ENCODE measurements at regions not wholly inside any gene's neighbourhood (a gene's known extent, or its start where the extent isn't known, plus 50 kb on each side); places are given as distances from the start of the nearest gene placed in this dataset.

DNA sequence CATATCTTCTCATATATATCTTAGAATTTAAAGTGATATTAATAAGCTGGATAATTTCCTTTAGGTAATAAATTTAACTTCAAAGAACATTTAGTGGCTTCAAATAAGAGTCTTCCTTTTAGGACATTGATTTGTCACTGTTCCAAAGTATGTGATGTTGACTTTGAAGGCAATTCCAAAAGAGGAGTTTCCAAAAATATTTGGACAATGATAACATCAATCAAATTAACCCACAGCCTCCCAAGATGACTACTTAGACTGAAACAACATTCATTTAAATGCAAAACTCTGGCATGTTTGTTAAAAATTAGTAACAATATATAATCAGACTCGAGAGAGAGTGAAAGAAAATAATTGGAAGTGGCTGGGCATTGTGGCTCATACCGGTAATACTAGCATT, 211.1 kb downstream of the OGFRL1 start:
- Histone ChIP-seq H3K4me3 (replicated peaks in 1 of 2; ENCODE audit: low read depth in 1 of 2, low read length in 2 of 2) (no peak overlapping the region), H3K9me3 (ENCODE audit: control insufficient read depth in 1 of 2, insufficient read depth in 1 of 2, low read depth in 1 of 2, low read length in 2 of 2) (no peaks in the 10 kb centered on the region), H3K36me3 (ENCODE audit: control insufficient read depth in 1 of 2, insufficient read depth in 2 of 2, low read length in 2 of 2) (no peaks in the 10 kb centered on the region), H3K27me3 (ENCODE audit: insufficient read depth, low read length) (no peaks in the 10 kb centered on the region), H3K9me2 (ENCODE audit: insufficient read depth) (no peaks in the 10 kb centered on the region), H3K9ac (ENCODE audit: low read length) (no peak overlapping the region), H3K4me2 (ENCODE audit: low read length) (no peak overlapping the region), H3K27ac (ENCODE audit: low read depth, low read length) (no peak overlapping the region), H3K4me1 (ENCODE audit: control insufficient read depth in 1 of 2, insufficient read depth in 2 of 2, low read length in 2 of 2) (peaks cover 0 to 5% of the 10 kb centered on the region in 2 experiments; a peak in 1 of 4 replicates), H3K79me2 (ENCODE audit: insufficient read depth, low read length) (no peaks in the 10 kb centered on the region), H2AFZ (ENCODE audit: low read depth, low read length, poor library complexity, severe bottlenecking) (no peak overlapping the region), H4K20me1 (ENCODE audit: insufficient read depth) (no peaks in the 10 kb centered on the region)
- ChIA-PET RAD21 (ENCODE audit: low non-redundant PET in 1 of 2, low total read pairs in 2 of 2, uncharacterized antibody in 2 of 2, unreplicated experiment in 2 of 2) (no interaction called here), POLR2A (no interaction called here), CTCF (no interaction called here)
- DNase-seq (ENCODE audit: low read depth, low spot score) (no peak), ATAC-seq (no peak)
- no TSS peak for BruUV-seq (replicated peaks)
- TF ChIP-seq EGR1 (IDR thresholded peaks at IDR 0.05; ENCODE audit: low read depth) (no peak), EZH2 (IDR thresholded peaks at IDR 0.05) (no peak), ZFX (IDR thresholded peaks at IDR 0.05) (no peak), CBX3 (IDR thresholded peaks at IDR 0.05; ENCODE audit: low read depth) (no peak), SIN3A (IDR thresholded peaks at IDR 0.05; ENCODE audit: low read depth) (no peak), RAD21 (IDR thresholded peaks at IDR 0.05; ENCODE audit: low read depth) (no peak), POLR2AphosphoS5 (IDR thresholded peaks at IDR 0.05; ENCODE audit: low read depth, low read length) (no peak)
- TF ChIP-seq, protein P1, sequence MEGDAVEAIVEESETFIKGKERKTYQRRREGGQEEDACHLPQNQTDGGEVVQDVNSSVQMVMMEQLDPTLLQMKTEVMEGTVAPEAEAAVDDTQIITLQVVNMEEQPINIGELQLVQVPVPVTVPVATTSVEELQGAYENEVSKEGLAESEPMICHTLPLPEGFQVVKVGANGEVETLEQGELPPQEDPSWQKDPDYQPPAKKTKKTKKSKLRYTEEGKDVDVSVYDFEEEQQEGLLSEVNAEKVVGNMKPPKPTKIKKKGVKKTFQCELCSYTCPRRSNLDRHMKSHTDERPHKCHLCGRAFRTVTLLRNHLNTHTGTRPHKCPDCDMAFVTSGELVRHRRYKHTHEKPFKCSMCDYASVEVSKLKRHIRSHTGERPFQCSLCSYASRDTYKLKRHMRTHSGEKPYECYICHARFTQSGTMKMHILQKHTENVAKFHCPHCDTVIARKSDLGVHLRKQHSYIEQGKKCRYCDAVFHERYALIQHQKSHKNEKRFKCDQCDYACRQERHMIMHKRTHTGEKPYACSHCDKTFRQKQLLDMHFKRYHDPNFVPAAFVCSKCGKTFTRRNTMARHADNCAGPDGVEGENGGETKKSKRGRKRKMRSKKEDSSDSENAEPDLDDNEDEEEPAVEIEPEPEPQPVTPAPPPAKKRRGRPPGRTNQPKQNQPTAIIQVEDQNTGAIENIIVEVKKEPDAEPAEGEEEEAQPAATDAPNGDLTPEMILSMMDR (IDR thresholded peaks at IDR 0.05 in 2 of 3, conservative IDR thresholded peaks at IDR 0.05 in 1 of 3; ENCODE audit: borderline replicate concordance in 1 of 3, insufficient read depth in 1 of 3, low read depth in 2 of 3, low read length in 2 of 3) = no peak
- TF ChIP-seq, protein P2, sequence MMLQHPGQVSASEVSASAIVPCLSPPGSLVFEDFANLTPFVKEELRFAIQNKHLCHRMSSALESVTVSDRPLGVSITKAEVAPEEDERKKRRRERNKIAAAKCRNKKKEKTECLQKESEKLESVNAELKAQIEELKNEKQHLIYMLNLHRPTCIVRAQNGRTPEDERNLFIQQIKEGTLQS (IDR thresholded peaks at IDR 0.05) = no peak
- intact Hi-C loops (cut with micrococcal nuclease) = no loop called here

DNA sequence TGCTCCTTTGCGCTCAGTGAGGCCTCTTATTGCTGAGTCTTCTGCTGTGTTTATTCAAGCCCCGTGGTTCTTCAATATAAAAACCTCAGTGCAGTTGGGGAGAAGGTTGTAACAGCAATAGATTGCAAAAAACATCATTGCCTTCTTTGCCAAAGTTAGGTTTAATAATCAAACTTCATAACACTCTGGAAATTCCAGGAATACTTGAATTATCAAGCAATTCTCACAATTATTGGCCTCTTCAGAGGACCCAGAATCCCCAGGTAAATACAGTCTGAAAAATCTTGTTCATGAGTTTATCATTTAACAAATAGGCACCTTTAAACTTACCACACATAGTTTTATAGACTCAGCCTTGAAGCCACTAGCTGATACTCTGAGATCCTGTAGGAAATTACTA, 213.6 kb downstream of the OGFRL1 start:
- Histone ChIP-seq H3K36me3 (ENCODE audit: control insufficient read depth in 1 of 2, insufficient read depth in 2 of 2, low read length in 2 of 2) (no peaks in the 10 kb centered on the region), H3K79me2 (ENCODE audit: insufficient read depth, low read length) (no peaks in the 10 kb centered on the region), H3K4me1 (ENCODE audit: control insufficient read depth in 1 of 2, insufficient read depth in 2 of 2, low read length in 2 of 2) (peaks cover 0 to 5% of the 10 kb centered on the region in 2 experiments; a peak in 1 of 4 replicates), H4K20me1 (ENCODE audit: insufficient read depth) (no peaks in the 10 kb centered on the region), H3K4me2 (ENCODE audit: low read length) (no peak overlapping the region), H3K27me3 (ENCODE audit: insufficient read depth, low read length) (no peaks in the 10 kb centered on the region), H3K9me2 (ENCODE audit: insufficient read depth) (no peaks in the 10 kb centered on the region), H2AFZ (ENCODE audit: low read depth, low read length, poor library complexity, severe bottlenecking) (no peak overlapping the region), H3K9ac (ENCODE audit: low read length) (no peak overlapping the region), H3K27ac (ENCODE audit: low read depth, low read length) (no peak overlapping the region), H3K9me3 (ENCODE audit: control insufficient read depth in 1 of 2, insufficient read depth in 1 of 2, low read depth in 1 of 2, low read length in 2 of 2) (no peaks in the 10 kb centered on the region), H3K4me3 (replicated peaks in 1 of 2; ENCODE audit: low read depth in 1 of 2, low read length in 2 of 2) (no peak overlapping the region)
- intact Hi-C loops (cut with micrococcal nuclease) = no loop called here
- POLR2A ChIA-PET = no interaction called here
- CTCF ChIA-PET = no interaction called here
- no TSS peak for BruUV-seq (replicated peaks)
- RAD21 ChIA-PET (ENCODE audit: low non-redundant PET in 1 of 2, low total read pairs in 2 of 2, uncharacterized antibody in 2 of 2, unreplicated experiment in 2 of 2) = no interaction called here
- no peak for DNase-seq (ENCODE audit: low read depth, low spot score)
- no peak for ATAC-seq
- no peak for TF ChIP-seq POLR2AphosphoS5 (IDR thresholded peaks at IDR 0.05; ENCODE audit: low read depth, low read length)

Measured in HCT116 (cell line).